Neural cell (in vitro differentiated cells): ENCODE measurements at regions not wholly inside any gene's neighbourhood (a gene's known extent, or its start where the extent isn't known, plus 50 kb on each side); places are given as distances from the start of the nearest gene placed in this dataset.
A peak's percentile ranks its signal among the peaks of the same experiment; 100 is the strongest.

Experiments used
- H2AFZ ChIP-seq: fragments of 200-600, 300-800 bp; sonication (generic), shearing (Covaris generic); 2 replicates; pipeline ENCODE4 v1.6.0; 2014; ENCODE audit warnings: low read depth, mild to moderate bottlenecking, antibody characterized with exemption, low read length, moderate library complexity
- H3F3A ChIP-seq: fragments of 200-600 bp; shearing (Covaris generic); 2 replicates; pipeline ENCODE4 v1.6.1; 2016; ENCODE audit warnings: mild to moderate bottlenecking, moderate library complexity, mixed read lengths, antibody characterized with exemption, low read length; ENCODE audit not compliant: insufficient read depth, poor library complexity, severe bottlenecking
- H3K27ac ChIP-seq: fragments of 200-600, 300-800 bp; sonication (generic), shearing (Covaris generic); 2 replicates; pipeline ENCODE4 v1.5.1; 2014; ENCODE audit warnings: mild to moderate bottlenecking, low read length, moderate library complexity
- H3K27me3 ChIP-seq: fragments of 300-800, 200-600 bp; sonication (generic), shearing (Covaris generic); 2 replicates; pipeline ENCODE4 v1.6.0; 2014; ENCODE audit warnings: mild to moderate bottlenecking, low read depth, low read length, moderate library complexity; ENCODE audit not compliant: insufficient read depth
- H3K36me3 ChIP-seq: fragments of 300-800, 200-600 bp; sonication (generic), shearing (Covaris generic); 2 replicates; pipeline ENCODE4 v1.5.1; 2014; ENCODE audit warnings: mild to moderate bottlenecking, antibody characterized with exemption, low read length, moderate library complexity; ENCODE audit not compliant: insufficient read depth
- H3K4me2 ChIP-seq: fragments of 300-800, 200-600 bp; sonication (generic), shearing (Covaris generic); 2 replicates; pipeline ENCODE4 v1.6.0; 2014; ENCODE audit warnings: mild to moderate bottlenecking, low read length
- H3K4me3 ChIP-seq: fragments of 300-800, 200-600 bp; sonication (generic), shearing (Covaris generic); 2 replicates; pipeline ENCODE4 v1.5.1; 2014; ENCODE audit warnings: mild to moderate bottlenecking, low read length, moderate library complexity
- H3K79me2 ChIP-seq: fragments of 200-600 bp; shearing (Covaris generic); replicated peaks from 2 replicates; pipeline ENCODE4 v1.6.0; 2014; ENCODE audit warnings: mild to moderate bottlenecking, low read length, moderate library complexity; ENCODE audit not compliant: insufficient read depth
- H3K9ac ChIP-seq: fragments of 300-800, 200-600 bp; sonication (generic), shearing (Covaris generic); 2 replicates; pipeline ENCODE4 v1.6.1; 2016; ENCODE audit warnings: mild to moderate bottlenecking, low read length, mixed read lengths
- H3K9me2 ChIP-seq: fragments of 200-600 bp; shearing (Covaris generic); 2 replicates; pipeline ENCODE4 v1.6.1; 2016; ENCODE audit warnings: mild to moderate bottlenecking, low read length, mixed read lengths; ENCODE audit not compliant: insufficient read depth
- H3K9me3 ChIP-seq: fragments of 200-600, 300-800 bp; sonication (generic), shearing (Covaris generic); 2 replicates; pipeline ENCODE4 v1.6.1; 2016; ENCODE audit warnings: mild to moderate bottlenecking, mixed run types, low read length, moderate library complexity, mixed read lengths
- H4K20me1 ChIP-seq: fragments of 200-600 bp; shearing (Covaris generic); 2 replicates; pipeline ENCODE4 v1.6.1; 2016; ENCODE audit warnings: mild to moderate bottlenecking, mixed run types; ENCODE audit not compliant: insufficient read depth
- CTCF ChIP-seq: fragments of 450-650 bp; IDR thresholded peaks from 2 replicates; pipeline ENCODE4 v1.5.1; 2014; ENCODE audit warnings: antibody characterized with exemption, mild to moderate bottlenecking, moderate library complexity; ENCODE audit not compliant: poor library complexity, severe bottlenecking
- EP300 ChIP-seq: fragments of 450-650 bp; conservative IDR thresholded peaks from 2 replicates; pipeline ENCODE4 v1.6.1; 2014; ENCODE audit warnings: antibody characterized with exemption, mild to moderate bottlenecking, moderate library complexity; ENCODE audit not compliant: poor library complexity, severe bottlenecking
- EZH2 ChIP-seq: fragments of 200-600, 300-800 bp; shearing (Covaris generic), sonication (generic); IDR thresholded peaks from 2 replicates; pipeline ENCODE4 v1.6.1; 2014; ENCODE audit warnings: antibody characterized with exemption, low read length, borderline replicate concordance, mild to moderate bottlenecking; ENCODE audit not compliant: insufficient read depth, poor library complexity, severe bottlenecking
- MXI1 ChIP-seq: fragments of 450-650 bp; conservative IDR thresholded peaks from 2 replicates; pipeline ENCODE4 v1.6.1; 2014; ENCODE audit warnings: antibody characterized with exemption, mild to moderate bottlenecking; ENCODE audit not compliant: poor library complexity, severe bottlenecking
- POLR2AphosphoS5 ChIP-seq: IDR thresholded peaks from 2 replicates; pipeline ENCODE4 v1.6.1; 2012
- RAD21 ChIP-seq: fragments of 450-650 bp; conservative IDR thresholded peaks from 2 replicates; pipeline ENCODE4 v1.6.1; 2014; ENCODE audit warnings: antibody characterized with exemption, mild to moderate bottlenecking, moderate library complexity
- REST ChIP-seq: IDR thresholded peaks from 2 replicates; pipeline ENCODE4 v1.6.1; 2012; ENCODE audit warnings: borderline replicate concordance
- SMC3 ChIP-seq: fragments of 450-650 bp; conservative IDR thresholded peaks from 2 replicates; pipeline ENCODE4 v1.6.1; 2014; ENCODE audit warnings: antibody characterized with exemption, mild to moderate bottlenecking, moderate library complexity; ENCODE audit not compliant: poor library complexity
- TAF1 ChIP-seq: IDR thresholded peaks from 2 replicates; pipeline ENCODE4 v1.6.1; 2012; ENCODE audit warnings: low read depth

GRCh38 chr4:127400276-127400675, 232.5 kb upstream of the INTU start:
- Histone ChIP-seq H3K27ac (no peak overlapping the region), H3K9ac (no peak overlapping the region), H3K4me3 (no peak overlapping the region), H3K27me3 (no peaks in the 10 kb centered on the region), H3K9me2 (no peaks in the 10 kb centered on the region), H3K9me3 (no peaks in the 10 kb centered on the region), H3F3A (no peaks in the 10 kb centered on the region), H3K36me3 (no peaks in the 10 kb centered on the region), H2AFZ (no peak overlapping the region), H4K20me1 (no peaks in the 10 kb centered on the region), H3K79me2 (no peaks in the 10 kb centered on the region), H3K4me2 (no peak overlapping the region)
- TF ChIP-seq TAF1: no peak
- no peak for TF ChIP-seq EP300
- no peak for TF ChIP-seq POLR2AphosphoS5
- no peak for TF ChIP-seq REST
- no peak for TF ChIP-seq RAD21
- TF ChIP-seq CTCF: no peak
- TF ChIP-seq EZH2: no peak
- TF ChIP-seq MXI1: no peak
- TF ChIP-seq SMC3: no peak

- no peaks in the 10 kb centered on the region for H3K36me3 ChIP-seq
- H3K4me3 ChIP-seq: no peak overlapping the region
- no peak overlapping the region for H2AFZ ChIP-seq
- H3K27ac ChIP-seq: no peak overlapping the region
- H3K9me2 ChIP-seq: no peaks in the 10 kb centered on the region
- TF ChIP-seq REST (no peak), RAD21 (peak; percentile 33), CTCF (peak; percentile 29)
- no peaks in the 10 kb centered on the region for H4K20me1 ChIP-seq
- H3K79me2 ChIP-seq: no peaks in the 10 kb centered on the region
- H3F3A ChIP-seq: no peaks in the 10 kb centered on the region
- H3K9ac ChIP-seq: no peak overlapping the region
- no peak overlapping the region for H3K4me2 ChIP-seq
- no peaks in the 10 kb centered on the region for H3K9me3 ChIP-seq
- no peaks in the 10 kb centered on the region for H3K27me3 ChIP-seq
These were observed 231.9 kb upstream of the INTU start for GRCh38 chr4:127400731-127401346.
